HCT116 (cell line): ENCODE measurements at regions not wholly inside any gene's neighbourhood (a gene's known extent, or its start where the extent isn't known, plus 50 kb on each side); places are given as distances from the start of the nearest gene placed in this dataset.

Experiments used
- ATAC-seq: fragments of 200-7000 bp; cut with Tn5 transposase; 2 replicates; pipeline ENCODE4 v1.9.1; 2020; ENCODE audit warnings: mild to moderate bottlenecking, moderate library complexity
- BruUV-seq: library from RNA; stranded (reverse); fragments of 400-500 nt; replicated peaks from 2 replicates; lab custom pipeline; 2021; lab: Mats Ljungman, UMichigan
- CTCF ChIA-PET: fragments of 300-600 bp; sonication (Branson Sonifier 250); formaldehyde crosslinking; loops from one replicate; lab custom pipeline; 2021; ENCODE audit warnings: antibody characterized with exemption; lab: Charles Lee
- POLR2A ChIA-PET: fragments of 300-600, 350-600 bp; sonication (Branson Sonifier 250); formaldehyde crosslinking; loops from one replicate; lab custom pipeline; 2021; ENCODE audit warnings: antibody characterized with exemption; lab: Charles Lee
- RAD21 ChIA-PET, 2 experiments: fragments of 300-600 bp; sonication (Branson Sonifier 250); formaldehyde crosslinking; loops; one replicate each; lab custom pipeline; 2023; ENCODE audit warnings: low total read pairs in 2 of 2; ENCODE audit not compliant: uncharacterized antibody in 2 of 2, unreplicated experiment in 2 of 2, low non-redundant PET in 1 of 2; lab: Charles Lee
- DNase-seq: peaks from one replicate; pipeline ENCODE4 v3.0.0-alpha.2; 2010; ENCODE audit warnings: low read depth, low spot score
- H2AFZ ChIP-seq: fragments of 200-600 bp; shearing (Covaris generic), sonication (generic); 2 replicates; pipeline ENCODE4 v1.6.1; 2017; ENCODE audit warnings: low read depth, mixed run types, mixed read lengths, antibody characterized with exemption, low read length; ENCODE audit not compliant: poor library complexity, severe bottlenecking
- H3K27ac ChIP-seq: 2 replicates; pipeline ENCODE4 v1.5.1; 2012; ENCODE audit warnings: low read depth, low read length
- H3K27me3 ChIP-seq: fragments of 200-600 bp; sonication (generic); 2 replicates; pipeline ENCODE4 v1.6.1; 2016; ENCODE audit warnings: mixed run types, low read length, mixed read lengths; ENCODE audit not compliant: insufficient read depth
- H3K36me3 ChIP-seq, 2 experiments: fragments of 200-500 bp in 1 of 2; fragments of 200-600 bp in 1 of 2; sonication (Bioruptor generic) in 1 of 2; sonication (generic) in 1 of 2; 2 replicates each; pipeline versions ENCODE4 v1.5.1 to v1.6.1; 2014 to 2016; ENCODE audit warnings: low read length in 2 of 2, inconsistent platforms in 1 of 2, mixed read lengths in 1 of 2, mixed run types in 1 of 2; ENCODE audit not compliant: insufficient read depth in 2 of 2, control insufficient read depth in 1 of 2
- H3K4me1 ChIP-seq, 2 experiments: fragments of 200-600 bp in 1 of 2; sonication (generic) in 1 of 2; 2 replicates each; pipeline versions ENCODE4 v1.5.1 to v1.6.1; 2012 to 2017; ENCODE audit warnings: low read length in 2 of 2, inconsistent platforms in 1 of 2, mild to moderate bottlenecking in 1 of 2, mixed read lengths in 1 of 2, mixed run types in 1 of 2, moderate library complexity in 1 of 2; ENCODE audit not compliant: insufficient read depth in 2 of 2, control insufficient read depth in 1 of 2
- H3K4me2 ChIP-seq: fragments of 200-600 bp; sonication (generic); 2 replicates; pipeline ENCODE4 v1.6.1; 2017; ENCODE audit warnings: mixed run types, low read length, mixed read lengths
- H3K4me3 ChIP-seq, 2 experiments: fragments of 200-600 bp in 1 of 2; sonication (generic) in 1 of 2; replicated peaks in 1 of 2; 2 replicates each; pipeline ENCODE4 v1.5.1; 2011 to 2016; ENCODE audit warnings: low read length in 2 of 2, control low read depth in 1 of 2, low read depth in 1 of 2, mild to moderate bottlenecking in 1 of 2, mixed read lengths in 1 of 2, mixed run types in 1 of 2
- H3K79me2 ChIP-seq: fragments of 200-600 bp; sonication (generic); 2 replicates; pipeline ENCODE4 v1.6.1; 2017; ENCODE audit warnings: mild to moderate bottlenecking, mixed run types, low read length, moderate library complexity, mixed read lengths; ENCODE audit not compliant: insufficient read depth
- H3K9ac ChIP-seq: fragments of 200-600 bp; sonication (generic); 2 replicates; pipeline ENCODE4 v1.6.1; 2016; ENCODE audit warnings: low read length, mixed read lengths
- H3K9me2 ChIP-seq: fragments of 200-600 bp; sonication (generic), shearing (Covaris generic); 2 replicates; pipeline ENCODE4 v1.6.1; 2017; ENCODE audit warnings: mixed run types, mild to moderate bottlenecking, moderate library complexity; ENCODE audit not compliant: insufficient read depth
- H3K9me3 ChIP-seq, 2 experiments: fragments of 200-500 bp in 1 of 2; fragments of 200-600 bp in 1 of 2; sonication (Bioruptor generic) in 1 of 2; sonication (generic) in 1 of 2; 2 replicates each; pipeline ENCODE4 v1.6.1; 2014 to 2017; ENCODE audit warnings: low read length in 2 of 2, mixed read lengths in 2 of 2, inconsistent platforms in 1 of 2, low read depth in 1 of 2, mild to moderate bottlenecking in 1 of 2, mixed run types in 1 of 2, moderate library complexity in 1 of 2; ENCODE audit not compliant: control insufficient read depth in 1 of 2, insufficient read depth in 1 of 2
- H4K20me1 ChIP-seq: fragments of 200-600 bp; sonication (generic), shearing (Covaris generic); 2 replicates; pipeline ENCODE4 v1.6.1; 2017; ENCODE audit warnings: mixed run types, mild to moderate bottlenecking, moderate library complexity; ENCODE audit not compliant: insufficient read depth
- CBX3 ChIP-seq: IDR thresholded peaks from 2 replicates; pipeline ENCODE4 v1.6.1; 2012; ENCODE audit warnings: low read depth
- CTCF ChIP-seq, 3 experiments: fragments of 200-600 bp in 1 of 3; sonication (generic) in 1 of 3; IDR thresholded peaks in 2 of 3; conservative IDR thresholded peaks in 1 of 3; 2 replicates each; pipeline ENCODE4 v1.5.1; 2012 to 2017; ENCODE audit warnings: low read depth in 2 of 3, low read length in 2 of 3, antibody characterized with exemption in 1 of 3, borderline replicate concordance in 1 of 3, control low read depth in 1 of 3, mild to moderate bottlenecking in 1 of 3, mixed read lengths in 1 of 3, mixed run types in 1 of 3, moderate library complexity in 1 of 3; ENCODE audit not compliant: insufficient read depth in 1 of 3
- EZH2phosphoT487 ChIP-seq: fragments of 200-600 bp; IDR thresholded peaks from 2 replicates; pipeline ENCODE4 v1.6.1; 2018; ENCODE audit warnings: antibody characterized with exemption, borderline replicate concordance
- JUND ChIP-seq: IDR thresholded peaks from 2 replicates; pipeline ENCODE4 v1.6.1; 2012
- MAX ChIP-seq: IDR thresholded peaks from 2 replicates; pipeline ENCODE4 v1.6.1; 2012
- RAD21 ChIP-seq: IDR thresholded peaks from 2 replicates; pipeline ENCODE4 v1.6.1; 2012; ENCODE audit warnings: low read depth, mild to moderate bottlenecking
- SIN3A ChIP-seq: IDR thresholded peaks from 2 replicates; pipeline ENCODE4 v1.6.1; 2012; ENCODE audit warnings: low read depth
- SP1 ChIP-seq: IDR thresholded peaks from 2 replicates; pipeline ENCODE4 v1.6.1; 2012; ENCODE audit warnings: low read depth
- SRF ChIP-seq: IDR thresholded peaks from 2 replicates; pipeline ENCODE4 v1.6.1; 2012; ENCODE audit warnings: low read depth
- YY1 ChIP-seq: IDR thresholded peaks from 2 replicates; pipeline ENCODE4 v1.6.1; 2011; ENCODE audit warnings: low read length, low read depth, moderate library complexity, mild to moderate bottlenecking; ENCODE audit not compliant: insufficient replicate concordance; ENCODE audit errors: extremely low read depth
- ZNF274 ChIP-seq: fragments of 200-500 bp; sonication (Bioruptor generic); IDR thresholded peaks from 2 replicates; pipeline ENCODE4 v1.6.1; 2014; ENCODE audit warnings: mild to moderate bottlenecking, low read depth, low read length, inconsistent platforms
- intact Hi-C: fragments of 100-400 bp; cut with micrococcal nuclease; formaldehyde crosslinking; loops from 2 replicates; pipeline ENCODE4 v1.10.0; 2022

GRCh38 chr7:123341102-123341501 is 141.3 kb upstream of the SLC13A1 start (continued):
- TF ChIP-seq YY1 (no peak), EZH2phosphoT487 (no peak), MAX (no peak), RAD21 (no peak), SRF (no peak), CTCF (IDR thresholded peaks at IDR 0.05 in 2 of 3, conservative IDR thresholded peaks at IDR 0.05 in 1 of 3; ENCODE audit: borderline replicate concordance in 1 of 3, insufficient read depth in 1 of 3, low read depth in 2 of 3, low read length in 2 of 3) (no peak), JUND (no peak), SP1 (no peak), CBX3 (no peak), ZNF274 (no peak), SIN3A (no peak)
- TF ChIP-seq, all 23 proteins: peak for 0

DNA sequence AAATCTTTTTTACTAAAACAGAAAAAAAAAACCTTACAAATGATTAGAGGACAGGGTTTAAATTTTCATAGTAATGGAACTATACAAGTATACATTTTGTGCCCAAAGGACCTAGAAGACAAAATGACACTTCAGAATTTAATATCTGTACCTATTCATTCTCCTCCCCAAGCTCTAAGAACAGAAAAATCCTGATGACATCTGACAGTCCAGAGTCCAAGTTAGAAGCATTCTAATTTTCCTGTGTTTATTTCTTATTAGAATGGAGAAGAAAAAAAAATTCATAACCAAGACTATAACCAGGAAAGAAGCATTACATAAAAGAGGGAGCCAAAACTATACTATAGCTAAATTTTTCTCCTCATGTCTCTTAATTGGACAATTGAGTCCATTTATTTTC is 138.9 kb upstream of the SLC13A1 start:
- ChIA-PET RAD21 (no interaction called here), CTCF (interaction anchor here (0.8 kb wide), 1 partner anchor 29 kb away, joined by 4 read pairs; no protein-coding TSS in a partner anchor), POLR2A (no interaction called here)
- no peaks in the 10 kb centered on the region for H4K20me1 ChIP-seq
- intact Hi-C loops, result no loop called here
- H2AFZ ChIP-seq, result no peak overlapping the region
- no peaks in the 10 kb centered on the region for H3K27me3 ChIP-seq
- ATAC-seq (no peak), DNase-seq (no peak)
- H3K27ac ChIP-seq, result no peak overlapping the region
- H3K9me3 ChIP-seq, result no peaks in the 10 kb centered on the region
- no peaks in the 10 kb centered on the region for H3K9me2 ChIP-seq
- TF ChIP-seq EZH2phosphoT487, result no peak
- H3K9ac ChIP-seq, result no peak overlapping the region
- H3K4me2 ChIP-seq, result no peak overlapping the region
- H3K79me2 ChIP-seq, result no peaks in the 10 kb centered on the region
- H3K4me1 ChIP-seq, result no peaks in the 10 kb centered on the region
- no TSS peak for BruUV-seq
- no peak overlapping the region for H3K4me3 ChIP-seq
- H3K36me3 ChIP-seq, result no peaks in the 10 kb centered on the region
